ENCODE measurements at regions not wholly inside any gene's neighbourhood (a gene's known extent, or its start where the extent isn't known, plus 50 kb on each side); places are given as distances from the start of the nearest gene placed in this dataset.
"Not testable (repeated sequence)": the region's sequence is repeated elsewhere in the genome, so short reads cannot be mapped to it uniquely, and the experiment has no call there.

GRCh38 chr1:213702703-213703102, 285.1 kb upstream of the PROX1 start:
- no peak overlapping the region for H3K4me3 Mint-ChIP-seq

GRCh38 chr1:213704941-213705340, 282.8 kb upstream of the PROX1 start:
- Mint-ChIP-seq H3K4me1 (no peaks in the 10 kb centered on the region), H3K27me3 (peaks cover 2% of the 10 kb centered on the region), H3K4me3 (no peak overlapping the region), H3K27ac (no peak overlapping the region), H3K36me3 (no peaks in the 10 kb centered on the region), H3K9me3 (peaks cover 5% of the 10 kb centered on the region)
- POLR2A ChIA-PET: no interaction called here
- no peak for DNase-seq
- no peak for ATAC-seq (ENCODE audit: low read depth)

More at GRCh38 chr1:213702703-213703102, 285.1 kb upstream of the PROX1 start:
- POLR2A ChIA-PET: no interaction called here
- Mint-ChIP-seq H3K36me3 (no peaks in the 10 kb centered on the region), H3K27me3 (no peaks in the 10 kb centered on the region), H3K27ac (no peak overlapping the region), H3K4me1 (no peaks in the 10 kb centered on the region), H3K9me3 (peaks cover 2% of the 10 kb centered on the region)
- ATAC-seq (ENCODE audit: low read depth) (no peak), DNase-seq (no peak)

DNA sequence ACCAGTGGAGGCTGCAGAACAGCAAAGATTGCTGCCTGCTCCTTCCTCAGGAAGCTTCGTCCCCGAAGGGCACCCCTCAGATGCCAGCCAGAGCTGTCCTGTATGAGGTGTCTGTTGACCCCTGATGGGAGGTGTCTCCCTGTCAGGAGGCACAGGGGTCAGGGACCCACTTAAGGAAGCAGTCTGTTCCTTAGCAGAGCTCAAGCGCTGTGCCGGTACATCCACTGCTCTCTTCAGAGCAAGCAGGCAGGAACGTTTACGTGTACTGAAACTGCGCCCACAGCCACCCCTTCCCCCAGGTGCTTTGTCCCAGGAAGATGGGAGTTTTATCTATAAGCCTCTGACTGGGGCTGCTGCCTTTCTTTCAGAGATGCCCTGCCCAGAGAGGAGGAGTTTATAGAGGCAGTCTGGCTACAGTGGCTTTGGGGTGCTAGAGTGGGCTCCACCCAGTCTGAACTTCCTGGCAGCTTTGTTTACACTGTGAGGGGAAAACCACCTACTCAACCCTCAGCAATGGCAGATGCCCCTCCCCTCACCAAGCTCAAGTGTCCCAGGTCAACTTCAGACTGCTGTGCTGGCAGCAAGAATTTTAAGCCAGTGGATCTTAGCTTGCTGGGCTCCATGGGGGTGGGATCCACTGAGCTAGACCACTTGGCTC, 275.8 kb upstream of the PROX1 start:
- POLR2A ChIA-PET; H3K9me3 Mint-ChIP-seq; ATAC-seq (ENCODE audit: low read depth); H3K4me1 Mint-ChIP-seq; H3K27me3 Mint-ChIP-seq; H3K36me3 Mint-ChIP-seq; DNase-seq; H3K4me3 Mint-ChIP-seq; H3K27ac Mint-ChIP-seq: not testable (repeated sequence)

DNA sequence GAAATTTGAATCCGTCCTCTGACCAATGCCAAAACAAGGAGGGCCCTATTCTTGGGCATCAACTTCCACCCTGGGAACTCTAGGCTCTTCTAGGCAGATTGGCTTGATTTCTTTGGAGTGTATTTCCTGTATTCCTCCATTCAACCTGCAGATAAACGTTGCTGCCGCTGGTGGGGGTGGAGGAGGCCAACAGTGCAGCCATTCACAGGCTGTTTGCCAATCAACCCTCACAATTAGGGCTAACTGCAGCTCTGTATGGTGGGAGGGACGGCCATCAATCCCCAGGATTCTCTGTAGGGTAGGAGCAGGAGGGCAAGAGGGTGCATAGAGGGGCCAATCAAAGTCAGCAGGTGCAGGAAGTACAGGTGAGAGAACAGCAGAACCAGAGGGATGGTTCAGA, 273.1 kb upstream of the PROX1 start:
- Mint-ChIP-seq H3K36me3 (no peaks in the 10 kb centered on the region), H3K27ac (no peak overlapping the region), H3K9me3 (peaks cover 4% of the 10 kb centered on the region), H3K4me1 (no peaks in the 10 kb centered on the region), H3K4me3 (no peak overlapping the region), H3K27me3 (no peaks in the 10 kb centered on the region)
- POLR2A ChIA-PET: no interaction called here
- no peak for DNase-seq
- no peak for ATAC-seq (ENCODE audit: low read depth)

GRCh38 chr1:213715182-213715581, 272.6 kb upstream of the PROX1 start:
- no peaks in the 10 kb centered on the region for H3K4me1 Mint-ChIP-seq
- H3K9me3 Mint-ChIP-seq: peaks cover 2% of the 10 kb centered on the region
- DNase-seq (no peak), ATAC-seq (ENCODE audit: low read depth) (no peak)
- POLR2A ChIA-PET: no interaction called here
- H3K27me3 Mint-ChIP-seq: no peaks in the 10 kb centered on the region
- H3K36me3 Mint-ChIP-seq: no peaks in the 10 kb centered on the region
- H3K27ac Mint-ChIP-seq: no peak overlapping the region
- H3K4me3 Mint-ChIP-seq: no peak overlapping the region

DNA sequence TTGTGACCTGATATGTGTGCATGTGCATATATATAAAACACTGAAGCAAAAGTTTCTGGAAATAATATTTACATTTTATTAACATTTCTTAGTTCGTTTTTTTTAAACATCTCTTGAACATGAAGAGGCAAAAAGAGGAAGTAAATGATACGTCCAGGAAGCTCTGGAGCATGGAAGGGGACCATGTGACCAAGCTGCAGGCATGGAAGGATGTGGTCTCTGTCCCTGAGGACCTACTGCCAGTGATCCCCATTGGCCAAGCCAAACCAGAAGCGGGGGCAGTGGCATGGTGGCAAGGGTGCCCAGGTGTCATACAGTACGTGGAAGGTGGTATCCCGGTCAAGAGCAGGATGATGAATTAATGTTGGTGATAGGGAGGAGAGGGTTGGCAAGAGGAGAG, 268.3 kb upstream of the PROX1 start:
- ATAC-seq (ENCODE audit: low read depth) (no peak), DNase-seq (no peak)
- no peaks in the 10 kb centered on the region for H3K4me1 Mint-ChIP-seq
- no peaks in the 10 kb centered on the region for H3K27me3 Mint-ChIP-seq
- no peak overlapping the region for H3K27ac Mint-ChIP-seq
- H3K4me3 Mint-ChIP-seq: no peak overlapping the region
- POLR2A ChIA-PET: no interaction called here
- no peaks in the 10 kb centered on the region for H3K36me3 Mint-ChIP-seq
- H3K9me3 Mint-ChIP-seq: peaks cover 5% of the 10 kb centered on the region

- POLR2A ChIA-PET: no interaction called here
- Mint-ChIP-seq H3K4me3 (no peak overlapping the region), H3K27ac (no peak overlapping the region), H3K4me1 (no peaks in the 10 kb centered on the region), H3K9me3 (peaks cover 5% of the 10 kb centered on the region), H3K36me3 (no peaks in the 10 kb centered on the region), H3K27me3 (no peaks in the 10 kb centered on the region)
- no peak for DNase-seq
- no peak for ATAC-seq (ENCODE audit: low read depth)
Measured at GRCh38 chr1:213720032-213720431, 267.7 kb upstream of the PROX1 start.

DNA sequence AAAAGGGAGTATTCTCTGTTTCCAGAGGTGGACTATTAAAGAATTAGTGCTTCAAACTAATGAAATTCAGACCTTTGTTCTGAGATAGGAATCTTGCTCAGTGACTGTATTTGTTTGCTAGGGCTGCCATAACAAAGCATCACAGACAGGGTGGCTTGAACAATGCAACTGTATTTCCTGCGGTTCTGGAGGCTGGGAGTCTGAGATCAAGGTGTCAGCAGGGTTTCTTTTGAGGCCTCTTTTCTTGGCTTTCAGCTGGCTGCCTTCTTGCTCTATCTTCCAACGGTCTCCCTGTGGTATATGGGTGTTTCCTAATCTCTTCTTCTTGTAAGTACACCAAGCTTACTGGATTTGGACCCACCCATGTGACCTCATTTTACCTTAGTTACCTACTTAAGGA, 264.6 kb upstream of the PROX1 start:
- Mint-ChIP-seq H3K4me1 (no peaks in the 10 kb centered on the region), H3K36me3 (no peaks in the 10 kb centered on the region), H3K27ac (no peak overlapping the region), H3K9me3 (peaks cover 5% of the 10 kb centered on the region), H3K27me3 (no peaks in the 10 kb centered on the region), H3K4me3 (no peak overlapping the region)
- POLR2A ChIA-PET: no interaction called here
- ATAC-seq (ENCODE audit: low read depth) (no peak), DNase-seq (no peak)

DNA sequence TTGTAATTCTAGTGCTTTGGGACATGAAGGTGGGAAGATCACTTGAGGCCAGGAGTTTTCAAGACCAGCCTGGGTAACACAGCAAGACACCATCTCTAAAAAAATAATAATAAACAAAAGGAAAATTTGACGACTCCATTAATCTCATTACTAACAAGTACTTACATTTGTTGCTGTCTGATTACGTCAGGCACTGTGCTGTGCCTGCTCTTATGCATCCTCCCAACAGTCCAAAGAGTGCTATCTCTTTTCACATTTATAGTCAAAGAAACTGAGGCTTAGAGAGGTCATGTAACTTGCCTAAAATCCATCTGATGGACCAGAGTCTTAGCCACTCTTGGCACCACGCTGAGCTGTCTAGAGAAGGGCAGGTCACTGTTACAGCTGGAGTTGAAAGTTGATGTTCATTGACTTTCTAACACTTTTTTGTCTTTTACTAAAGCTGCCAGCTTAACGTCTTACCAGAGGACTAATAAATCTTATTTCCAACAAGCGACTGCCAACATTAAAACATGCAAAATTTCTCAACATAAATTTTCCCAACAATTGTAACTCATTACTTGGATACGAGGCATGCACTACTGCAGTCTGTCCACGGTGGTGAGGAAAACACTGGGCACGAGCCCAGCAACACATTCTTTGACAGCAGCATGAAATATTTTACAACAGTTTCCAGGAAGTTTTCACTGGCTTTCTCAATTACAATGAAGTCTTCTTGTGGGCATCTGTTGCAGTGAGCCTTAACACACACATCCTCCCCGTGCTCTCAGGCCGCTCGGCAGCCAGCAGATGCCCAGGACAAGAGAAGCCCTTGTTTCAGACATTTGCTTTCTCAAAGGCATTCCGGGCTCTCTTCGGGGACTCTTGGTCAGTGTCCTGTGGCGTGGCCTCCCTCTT, 262.9 kb upstream of the PROX1 start:
- ATAC-seq (ENCODE audit: low read depth) (no peak), DNase-seq (no peak)
- Mint-ChIP-seq H3K27ac (no peak overlapping the region), H3K4me1 (no peaks in the 10 kb centered on the region), H3K27me3 (no peaks in the 10 kb centered on the region), H3K9me3 (peaks cover 5% of the 10 kb centered on the region), H3K36me3 (no peaks in the 10 kb centered on the region), H3K4me3 (no peak overlapping the region)
- POLR2A ChIA-PET: no interaction called here

DNA sequence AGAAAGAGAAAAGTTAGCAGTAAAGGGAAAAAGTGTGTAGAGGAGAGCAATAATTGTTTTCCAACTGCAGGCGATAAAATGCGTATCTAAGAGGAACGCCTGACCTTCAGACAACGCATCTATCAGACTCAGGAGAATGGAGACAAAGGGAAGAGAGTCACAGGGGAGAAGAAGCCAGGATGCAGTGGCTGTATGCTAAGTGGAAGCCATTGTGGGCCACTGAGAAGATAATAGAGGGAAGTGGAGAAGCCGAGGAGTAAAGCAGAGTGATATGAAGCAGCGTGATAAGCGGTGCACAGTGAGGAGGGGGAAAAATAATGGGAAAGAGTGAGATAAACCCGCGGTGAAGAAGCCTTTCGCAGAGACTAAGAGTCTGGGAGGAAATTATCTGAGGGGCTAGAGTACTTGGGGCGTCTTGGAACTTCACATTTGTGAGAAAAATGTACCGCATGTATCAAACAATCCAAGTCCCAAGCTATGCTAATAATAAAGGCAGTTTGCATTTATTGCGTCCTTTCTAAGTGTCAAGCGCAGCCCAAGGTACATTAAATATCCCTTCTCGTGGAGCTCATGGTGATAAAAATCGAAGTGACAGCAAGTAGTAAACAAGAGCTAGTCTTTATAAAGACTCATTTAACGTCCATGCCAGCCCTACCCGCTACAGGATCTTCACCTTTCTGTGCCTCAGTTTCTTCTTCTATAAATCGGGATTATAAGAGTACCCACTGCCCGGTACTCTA, 259.8 kb upstream of the PROX1 start:
- ATAC-seq (ENCODE audit: low read depth): no peak
- no peak overlapping the region for H3K27ac Mint-ChIP-seq
- no peak for DNase-seq
- H3K4me1 Mint-ChIP-seq: no peaks in the 10 kb centered on the region
- POLR2A ChIA-PET: no interaction called here
- H3K27me3 Mint-ChIP-seq: no peaks in the 10 kb centered on the region
- no peak overlapping the region for H3K4me3 Mint-ChIP-seq
- H3K36me3 Mint-ChIP-seq: no peaks in the 10 kb centered on the region
- H3K9me3 Mint-ChIP-seq: no peaks in the 10 kb centered on the region

- ATAC-seq (ENCODE audit: low read depth) (no peak), DNase-seq (no peak)
- no peaks in the 10 kb centered on the region for H3K9me3 Mint-ChIP-seq
- no peak overlapping the region for H3K4me3 Mint-ChIP-seq
- POLR2A ChIA-PET: no interaction called here
- no peaks in the 10 kb centered on the region for H3K27me3 Mint-ChIP-seq
- no peaks in the 10 kb centered on the region for H3K36me3 Mint-ChIP-seq
- H3K27ac Mint-ChIP-seq: no peak overlapping the region
- H3K4me1 Mint-ChIP-seq: no peaks in the 10 kb centered on the region
Measured at GRCh38 chr1:213728593-213729536, 258.9 kb upstream of the PROX1 start.

DNA sequence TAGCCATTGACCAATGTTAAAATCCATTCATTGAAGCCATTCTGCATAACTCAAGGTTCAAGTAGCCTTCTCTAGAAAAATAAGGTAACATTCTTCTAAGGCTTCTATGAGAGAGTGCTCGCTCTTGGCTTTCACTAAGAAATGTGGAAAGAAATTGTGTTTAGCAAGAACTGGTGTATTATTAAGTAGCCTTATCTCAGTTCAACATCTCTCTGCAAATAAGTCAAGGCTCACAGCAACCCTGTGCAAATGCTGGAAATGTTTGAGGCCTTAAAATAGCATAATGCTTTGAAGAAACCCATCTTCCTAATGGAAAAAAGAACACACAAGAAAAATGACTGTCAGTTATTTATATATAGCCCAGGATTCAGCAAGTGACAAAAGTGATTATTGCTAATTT, 254.1 kb upstream of the PROX1 start:
- no peak for DNase-seq
- no peaks in the 10 kb centered on the region for H3K4me1 Mint-ChIP-seq
- POLR2A ChIA-PET: no interaction called here
- no peaks in the 10 kb centered on the region for H3K27me3 Mint-ChIP-seq
- no peaks in the 10 kb centered on the region for H3K9me3 Mint-ChIP-seq
- no peak overlapping the region for H3K27ac Mint-ChIP-seq
- no peaks in the 10 kb centered on the region for H3K36me3 Mint-ChIP-seq
- H3K4me3 Mint-ChIP-seq: no peak overlapping the region
- no peak for ATAC-seq (ENCODE audit: low read depth)

- DNase-seq (no peak), ATAC-seq (ENCODE audit: low read depth) (no peak)
- Mint-ChIP-seq H3K27me3 (no peaks in the 10 kb centered on the region), H3K27ac (no peak overlapping the region), H3K4me1 (no peaks in the 10 kb centered on the region), H3K4me3 (no peak overlapping the region), H3K9me3 (no peaks in the 10 kb centered on the region), H3K36me3 (no peaks in the 10 kb centered on the region)
- POLR2A ChIA-PET: no interaction called here
Measured at GRCh38 chr1:213737398-213738035, 250.3 kb upstream of the PROX1 start.
